H9 (cell line): ENCODE measurements at regions not wholly inside any gene's neighbourhood (a gene's known extent, or its start where the extent isn't known, plus 50 kb on each side); places are given as distances from the start of the nearest gene placed in this dataset.

Source experiments
- DNase-seq: peaks from one replicate; pipeline ENCODE4 v3.0.0-alpha.2; 2017
- H2AFZ ChIP-seq: one replicate; pipeline ENCODE4 v1.6.1; 2013; ENCODE audit warnings: mild to moderate bottlenecking, low read length, control low read depth, moderate library complexity
- H2AK5ac ChIP-seq: 2 replicates; pipeline ENCODE4 v1.6.1; 2013; ENCODE audit warnings: low read length, control low read depth, mixed read lengths; ENCODE audit not compliant: insufficient read length
- H2BK120ac ChIP-seq: one replicate; pipeline ENCODE4 v1.6.1; 2013; ENCODE audit warnings: low read depth, mild to moderate bottlenecking, low read length, control low read depth, inconsistent platforms; ENCODE audit not compliant: poor library complexity, severe bottlenecking
- H2BK12ac ChIP-seq: 2 replicates; pipeline ENCODE4 v1.6.1; 2013; ENCODE audit warnings: low read length, control low read depth, mixed read lengths, low read depth; ENCODE audit not compliant: insufficient read length
- H2BK15ac ChIP-seq: 2 replicates; pipeline ENCODE4 v1.6.1; 2013; ENCODE audit warnings: low read depth, low read length, control low read depth
- H2BK20ac ChIP-seq: one replicate; pipeline ENCODE4 v1.6.1; 2013; ENCODE audit warnings: low read depth, mild to moderate bottlenecking, low read length, control low read depth, inconsistent platforms; ENCODE audit not compliant: poor library complexity, severe bottlenecking
- H2BK5ac ChIP-seq: 2 replicates; pipeline ENCODE4 v1.6.1; 2013; ENCODE audit warnings: low read length, control low read depth, mixed read lengths; ENCODE audit not compliant: insufficient read length
- H3K14ac ChIP-seq: 2 replicates; pipeline ENCODE4 v1.6.1; 2013; ENCODE audit warnings: low read length, control low read depth; ENCODE audit not compliant: insufficient read depth
- H3K18ac ChIP-seq: 2 replicates; pipeline ENCODE4 v1.6.1; 2013; ENCODE audit warnings: low read depth, mild to moderate bottlenecking, mixed read lengths, low read length, control low read depth; ENCODE audit not compliant: insufficient read length
- H3K23ac ChIP-seq: 2 replicates; pipeline ENCODE4 v1.6.1; 2013; ENCODE audit warnings: low read length, control low read depth, mixed read lengths, low read depth; ENCODE audit not compliant: insufficient read length
- H3K23me2 ChIP-seq: 2 replicates; pipeline ENCODE4 v1.6.1; 2013; ENCODE audit warnings: low read depth, mild to moderate bottlenecking, mixed read lengths, low read length, control low read depth; ENCODE audit not compliant: insufficient read length, poor library complexity, severe bottlenecking
- H3K27ac ChIP-seq: 2 replicates; pipeline ENCODE4 v1.5.1; 2013; ENCODE audit warnings: low read length, control low read depth, mixed read lengths, low read depth; ENCODE audit not compliant: insufficient read length
- H3K27me3 ChIP-seq: 2 replicates; pipeline ENCODE4 v1.6.1; 2013; ENCODE audit warnings: low read length, control low read depth, inconsistent platforms; ENCODE audit not compliant: insufficient read depth
- H3K4ac ChIP-seq: 2 replicates; pipeline ENCODE4 v1.6.1; 2013; ENCODE audit warnings: low read depth, mild to moderate bottlenecking, control low read depth, inconsistent platforms, low read length, moderate library complexity
- H3K4me1 ChIP-seq: 2 replicates; pipeline ENCODE4 v1.6.1; 2013; ENCODE audit warnings: low read length, control low read depth, inconsistent platforms; ENCODE audit not compliant: insufficient read depth
- H3K4me2 ChIP-seq: 2 replicates; pipeline ENCODE4 v1.6.1; 2013; ENCODE audit warnings: low read length, control low read depth, mixed read lengths; ENCODE audit not compliant: insufficient read length, insufficient read depth
- H3K56ac ChIP-seq: 2 replicates; pipeline ENCODE4 v1.6.1; 2013; ENCODE audit warnings: low read depth, mild to moderate bottlenecking, mixed read lengths, low read length, control low read depth; ENCODE audit not compliant: insufficient read length
- H3K79me1 ChIP-seq: 2 replicates; pipeline ENCODE4 v1.6.1; 2013; ENCODE audit warnings: low read depth, mild to moderate bottlenecking, moderate library complexity, low read length, control low read depth, inconsistent platforms; ENCODE audit not compliant: insufficient read depth, poor library complexity, severe bottlenecking
- H3K79me2 ChIP-seq: 2 replicates; pipeline ENCODE4 v1.6.1; 2013; ENCODE audit warnings: low read length, control low read depth, inconsistent platforms; ENCODE audit not compliant: insufficient read depth
- H3K9ac ChIP-seq: 2 replicates; pipeline ENCODE4 v1.6.1; 2013; ENCODE audit warnings: low read length, control low read depth, mixed read lengths; ENCODE audit not compliant: insufficient read length; ENCODE audit errors: extremely low read depth
- H3K9me3 ChIP-seq: one replicate; pipeline ENCODE4 v1.6.1; 2013; ENCODE audit warnings: low read depth, low read length, inconsistent platforms; ENCODE audit not compliant: control insufficient read depth
- H3T11ph ChIP-seq: one replicate; pipeline ENCODE4 v1.6.1; 2013; ENCODE audit warnings: mild to moderate bottlenecking, low read length, control low read depth, inconsistent platforms
- H4K20me1 ChIP-seq: one replicate; pipeline ENCODE4 v1.6.1; 2013; ENCODE audit not compliant: control insufficient read depth, insufficient read length, insufficient read depth
- H4K5ac ChIP-seq: 2 replicates; pipeline ENCODE4 v1.6.1; 2013; ENCODE audit warnings: low read depth, mild to moderate bottlenecking, mixed read lengths, low read length, control low read depth; ENCODE audit not compliant: insufficient read length
- H4K8ac ChIP-seq: replicated peaks from 2 replicates; pipeline ENCODE4 v1.6.1; 2013; ENCODE audit warnings: low read length, control low read depth, mixed read lengths, low read depth; ENCODE audit not compliant: insufficient read length
- H4K91ac ChIP-seq: 2 replicates; pipeline ENCODE4 v1.6.1; 2013; ENCODE audit warnings: low read depth, mild to moderate bottlenecking, moderate library complexity, mixed read lengths, low read length, control low read depth; ENCODE audit not compliant: insufficient read length
- H3K27ac Mint-ChIP-seq, 3 experiments: 2 replicates in 2 of 3; 3 replicates in 1 of 3; pipeline ENCODE4 v1.8.0; 2020 to 2021; ENCODE audit warnings: mixed read lengths in 3 of 3, mild to moderate bottlenecking in 1 of 3, moderate library complexity in 1 of 3
- H3K27me3 Mint-ChIP-seq: 2 replicates; pipeline ENCODE4 v1.8.0; 2021; ENCODE audit warnings: low read depth, mild to moderate bottlenecking, moderate library complexity, mixed read lengths
- H3K36me3 Mint-ChIP-seq, 3 experiments: 2 replicates in 2 of 3; 3 replicates in 1 of 3; pipeline ENCODE4 v1.8.0; 2020 to 2021; ENCODE audit warnings: low read depth in 3 of 3, mixed read lengths in 3 of 3; ENCODE audit not compliant: insufficient read depth in 1 of 3
- H3K4me1 Mint-ChIP-seq, 2 experiments: 2 replicates each; pipeline ENCODE4 v1.8.0; 2020; ENCODE audit warnings: mixed read lengths in 2 of 2
- H3K4me3 Mint-ChIP-seq, 2 experiments: 2 replicates in 1 of 2; 3 replicates in 1 of 2; pipeline ENCODE4 v1.8.0; 2020 to 2021; ENCODE audit warnings: mild to moderate bottlenecking in 2 of 2, mixed read lengths in 2 of 2, moderate library complexity in 1 of 2
- H3K9me3 Mint-ChIP-seq, 2 experiments: 2 replicates in 1 of 2; 3 replicates in 1 of 2; pipeline ENCODE4 v1.8.0; 2020; ENCODE audit warnings: mild to moderate bottlenecking in 2 of 2, mixed read lengths in 2 of 2, moderate library complexity in 1 of 2
- CTCF ChIP-seq: fragments of 200-600 bp; sonication (generic); conservative IDR thresholded peaks from 3 replicates; pipeline ENCODE4 v1.8.0; 2021; ENCODE audit warnings: antibody characterized with exemption, mild to moderate bottlenecking
- WGBS: extraction: QIAGEN DNeasy Blood & Tissue Kit; methylation state at CpG from one replicate; pipeline ENCODE4 v1.1.7; 2013; ENCODE audit warnings: missing lambda C conversion rate, low lambda C conversion rate, mixed read lengths; ENCODE audit not compliant: insufficient read length; ENCODE audit errors: extremely low coverage; 5-methylcytosine and 5-hydroxymethylcytosine counted together

DNA sequence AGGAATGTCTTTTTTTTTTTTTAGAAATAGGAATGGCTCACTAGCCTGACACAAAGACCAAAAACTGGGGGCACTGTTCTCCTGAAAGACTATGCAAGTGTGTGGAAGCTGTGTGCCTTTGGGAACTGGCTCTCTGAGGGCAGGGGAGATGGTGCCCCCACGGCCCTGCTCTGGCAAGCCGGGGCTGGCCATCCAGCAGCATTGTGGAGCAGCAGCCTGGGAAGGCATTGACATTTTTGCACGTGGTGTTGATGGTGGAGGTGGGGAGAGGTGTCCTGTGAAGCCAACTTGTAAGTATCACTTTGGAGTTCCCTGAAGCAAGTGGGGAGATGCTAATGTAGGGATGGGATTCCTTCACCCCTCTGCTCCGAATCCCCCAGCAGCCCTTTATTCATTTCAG is 460.1 kb downstream of the RPS6KC1 start:
- H4K91ac ChIP-seq = no peak overlapping the region
- no peak overlapping the region for H3K23ac ChIP-seq
- H4K5ac ChIP-seq = no peak overlapping the region
- no peak for DNase-seq
- H2BK12ac ChIP-seq = no peak overlapping the region
- H3K14ac ChIP-seq = no peak overlapping the region
- no peak overlapping the region for H3K56ac ChIP-seq
- no peak overlapping the region for H2AK5ac ChIP-seq
- peaks cover 6% of the 10 kb centered on the region; the same call in 1 of the 2 replicates for H3K4me1 ChIP-seq
- WGBS = no CpG with 5 or more reads among the region's 4 CpGs
- Mint-ChIP-seq H3K4me1 (peaks cover 37 to 39% of the 10 kb centered on the region in 2 experiments), H3K27me3 (no peaks in the 10 kb centered on the region), H3K36me3 (no peaks in the 10 kb centered on the region; a peak in 1 of 7 replicates), H3K4me3 (no peak overlapping the region), H3K9me3 (peaks cover 2 to 3% of the 10 kb centered on the region in 2 experiments; a peak in 2 of 5 replicates), H3K27ac (no peak overlapping the region)
- H3K4me2 ChIP-seq = no peak overlapping the region
- no peaks in the 10 kb centered on the region for H4K20me1 ChIP-seq
- no peak overlapping the region for H2AFZ ChIP-seq
- no peaks in the 10 kb centered on the region for H3K23me2 ChIP-seq
- H2BK15ac ChIP-seq = no peak overlapping the region
- H3K79me2 ChIP-seq = no peaks in the 10 kb centered on the region
- H2BK5ac ChIP-seq = no peak overlapping the region
- no peak for TF ChIP-seq CTCF
- no peak overlapping the region for H2BK20ac ChIP-seq
- no peak overlapping the region for H4K8ac ChIP-seq
- no peaks in the 10 kb centered on the region for H3K9me3 ChIP-seq
- H3K9ac ChIP-seq = no peak overlapping the region
- H3T11ph ChIP-seq = no peak overlapping the region
- H3K4ac ChIP-seq = no peak overlapping the region
- H2BK120ac ChIP-seq = no peak overlapping the region
- no peaks in the 10 kb centered on the region for H3K79me1 ChIP-seq
- H3K27me3 ChIP-seq = no peaks in the 10 kb centered on the region
- no peak overlapping the region for H3K18ac ChIP-seq
- H3K27ac ChIP-seq = no peak overlapping the region
